WI38 (cell line): ENCODE measurements at regions not wholly inside any gene's neighbourhood (a gene's known extent, or its start where the extent isn't known, plus 50 kb on each side); places are given as distances from the start of the nearest gene placed in this dataset.

ENCODE experiments used
- H3K4me3 ChIP-seq: 2 replicates; pipeline ENCODE4 v1.5.1; 2011; ENCODE audit warnings: low read depth, mild to moderate bottlenecking, control low read depth, low read length
- TF ChIP-seq, protein P1 (sequence below): IDR thresholded peaks from 2 replicates; pipeline ENCODE4 v1.5.1; 2012; ENCODE audit warnings: low read depth, mild to moderate bottlenecking, control low read depth, low read length

DNA sequence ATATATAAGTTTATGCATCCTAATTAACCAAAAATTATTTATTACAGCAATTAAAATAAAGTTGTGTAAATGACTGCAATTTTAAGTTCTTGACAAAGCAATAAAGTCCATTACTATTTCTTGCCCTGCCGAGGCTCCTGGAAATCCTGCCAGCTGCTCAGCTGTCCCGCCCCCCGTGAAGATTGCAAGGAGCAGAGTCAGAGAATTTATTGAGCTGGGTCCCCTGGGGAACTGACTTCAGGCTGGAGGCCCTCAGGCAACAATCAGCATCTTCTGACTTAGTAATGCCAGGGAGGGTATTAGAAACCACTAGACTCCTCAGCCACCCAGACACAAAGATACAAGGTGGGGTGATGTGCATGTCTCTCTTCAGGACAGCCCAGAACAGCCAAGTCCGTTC, 92.3 kb downstream of the EDN3 start:
- H3K4me3 ChIP-seq = no peak overlapping the region
- TF ChIP-seq, protein P1, sequence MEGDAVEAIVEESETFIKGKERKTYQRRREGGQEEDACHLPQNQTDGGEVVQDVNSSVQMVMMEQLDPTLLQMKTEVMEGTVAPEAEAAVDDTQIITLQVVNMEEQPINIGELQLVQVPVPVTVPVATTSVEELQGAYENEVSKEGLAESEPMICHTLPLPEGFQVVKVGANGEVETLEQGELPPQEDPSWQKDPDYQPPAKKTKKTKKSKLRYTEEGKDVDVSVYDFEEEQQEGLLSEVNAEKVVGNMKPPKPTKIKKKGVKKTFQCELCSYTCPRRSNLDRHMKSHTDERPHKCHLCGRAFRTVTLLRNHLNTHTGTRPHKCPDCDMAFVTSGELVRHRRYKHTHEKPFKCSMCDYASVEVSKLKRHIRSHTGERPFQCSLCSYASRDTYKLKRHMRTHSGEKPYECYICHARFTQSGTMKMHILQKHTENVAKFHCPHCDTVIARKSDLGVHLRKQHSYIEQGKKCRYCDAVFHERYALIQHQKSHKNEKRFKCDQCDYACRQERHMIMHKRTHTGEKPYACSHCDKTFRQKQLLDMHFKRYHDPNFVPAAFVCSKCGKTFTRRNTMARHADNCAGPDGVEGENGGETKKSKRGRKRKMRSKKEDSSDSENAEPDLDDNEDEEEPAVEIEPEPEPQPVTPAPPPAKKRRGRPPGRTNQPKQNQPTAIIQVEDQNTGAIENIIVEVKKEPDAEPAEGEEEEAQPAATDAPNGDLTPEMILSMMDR = no peak

DNA sequence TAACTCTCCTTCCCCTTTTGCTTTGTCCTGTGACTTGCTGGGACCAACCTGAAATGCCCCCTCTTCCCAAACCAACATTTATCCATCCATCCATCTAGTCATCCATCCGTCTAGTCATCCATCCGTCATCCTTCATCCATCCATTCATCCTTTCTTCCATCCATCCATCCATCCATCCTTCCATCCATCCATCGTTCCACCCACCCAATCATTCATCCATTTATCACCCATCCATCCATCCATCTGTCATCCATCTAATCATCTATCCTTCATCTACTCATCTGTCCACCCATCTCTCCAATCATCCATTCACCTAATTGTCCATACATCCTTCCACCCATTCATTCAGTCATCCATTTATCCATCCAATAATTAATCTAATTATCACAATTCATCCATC, 92.7 kb downstream of the EDN3 start:
- TF ChIP-seq, protein P1 = no peak
- H3K4me3 ChIP-seq = no peak overlapping the region

DNA sequence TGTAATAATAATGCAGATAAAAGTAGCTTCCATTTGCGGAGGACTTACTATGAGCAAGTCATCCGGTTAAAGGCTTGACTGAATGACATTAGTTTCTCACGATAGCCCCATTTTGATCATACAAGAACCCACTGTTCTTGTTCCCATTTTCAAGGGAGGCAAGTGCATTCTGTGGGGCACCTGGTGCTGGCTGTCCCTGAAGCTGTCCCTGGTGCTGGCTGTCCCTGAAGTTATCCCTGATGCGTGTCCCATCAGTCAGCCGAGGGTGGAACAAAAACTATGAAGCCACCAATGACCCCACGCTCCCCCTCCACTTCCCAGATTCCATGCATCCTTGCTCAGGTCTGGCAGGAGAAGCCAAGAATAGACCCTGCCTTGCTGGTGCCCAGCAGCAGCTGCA, 95.3 kb downstream of the EDN3 start:
- TF ChIP-seq, protein P1 = no peak
- no peak overlapping the region for H3K4me3 ChIP-seq

DNA sequence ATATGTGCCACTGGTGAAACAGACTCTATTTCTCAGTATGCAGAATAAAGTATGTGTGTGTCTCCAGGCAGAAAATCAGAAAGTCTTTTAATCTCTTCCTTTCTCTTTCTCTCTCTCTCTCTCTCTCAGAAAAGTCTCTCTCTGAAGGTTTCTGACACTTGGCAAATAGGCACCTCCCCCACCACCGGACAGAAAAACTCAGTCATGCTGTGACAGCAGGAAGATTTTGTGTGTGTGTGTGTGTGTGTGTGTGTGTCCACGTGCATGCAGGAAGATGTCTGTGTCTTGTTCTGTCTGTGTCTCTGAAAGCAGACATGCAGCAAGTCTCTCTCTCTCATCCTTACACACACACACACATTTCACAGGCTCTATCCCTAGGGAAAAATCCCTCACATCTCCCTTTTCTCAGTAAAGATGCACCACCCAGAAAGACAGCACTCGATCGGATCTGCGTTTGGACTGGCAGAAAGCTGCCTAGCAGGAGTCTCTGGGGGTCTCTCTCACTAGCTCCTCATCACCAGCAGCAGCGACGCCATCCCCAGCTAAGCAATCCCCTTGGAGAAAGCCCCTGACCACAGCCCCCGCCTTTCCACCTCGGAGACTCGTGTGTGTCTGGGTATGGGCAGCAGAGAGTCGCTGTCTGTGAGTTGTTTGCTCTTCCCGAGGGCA, 98.3 kb downstream of the EDN3 start:
- H3K4me3 ChIP-seq = no peak overlapping the region
- TF ChIP-seq, protein P1 = no peak

DNA sequence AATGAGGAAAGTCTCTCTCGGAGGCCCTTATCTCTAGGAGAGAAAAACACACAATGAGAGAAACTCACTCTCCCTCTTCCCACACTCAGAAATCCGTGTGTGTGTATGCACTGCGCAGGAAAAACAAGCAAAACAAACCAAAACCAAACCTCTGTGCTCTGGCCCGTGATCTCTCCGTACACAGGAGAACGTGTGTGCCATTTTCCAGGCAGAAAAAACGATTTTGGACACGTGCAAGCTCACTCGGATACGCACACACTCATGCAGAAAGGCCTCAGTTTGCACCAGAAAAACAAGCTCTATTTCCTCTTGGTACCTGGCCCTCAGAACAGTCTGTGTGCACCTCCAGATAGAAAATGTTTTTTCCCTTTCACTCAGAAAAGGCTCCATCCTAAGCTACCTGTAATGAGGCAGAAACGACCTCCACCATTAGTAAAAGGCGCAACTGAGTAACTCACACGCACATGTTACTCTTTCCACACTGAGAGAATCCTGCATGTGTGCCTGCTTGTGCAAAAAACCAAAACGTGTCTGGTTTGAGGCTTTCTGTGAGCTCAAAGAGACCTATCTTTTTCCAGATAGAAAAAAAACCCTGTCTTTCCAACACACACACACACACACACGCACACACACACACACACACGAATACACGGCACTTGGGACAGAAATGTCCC, 99.2 kb downstream of the EDN3 start:
- TF ChIP-seq, protein P1 = no peak
- H3K4me3 ChIP-seq = no peak overlapping the region

DNA sequence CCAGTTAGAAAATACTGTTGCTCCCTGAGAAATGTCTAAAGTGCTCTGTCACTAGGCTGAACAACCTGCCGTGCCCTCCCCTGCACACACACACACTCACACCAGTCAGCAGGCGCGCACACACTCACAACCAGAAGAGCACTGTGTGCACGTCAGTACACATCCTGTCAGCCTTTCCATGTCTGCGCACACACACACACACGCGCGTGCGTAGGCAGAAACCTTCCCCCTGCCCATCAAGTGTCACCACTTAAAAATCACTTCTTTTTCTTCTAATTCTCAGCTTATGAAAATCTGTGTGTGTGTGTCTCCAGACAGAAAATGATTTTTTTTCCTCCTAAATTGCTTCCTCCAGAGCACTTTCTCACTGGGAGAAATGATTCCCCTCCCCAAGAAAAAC, 100.3 kb downstream of the EDN3 start:
- no peak overlapping the region for H3K4me3 ChIP-seq
- TF ChIP-seq, protein P1 = no peak

DNA sequence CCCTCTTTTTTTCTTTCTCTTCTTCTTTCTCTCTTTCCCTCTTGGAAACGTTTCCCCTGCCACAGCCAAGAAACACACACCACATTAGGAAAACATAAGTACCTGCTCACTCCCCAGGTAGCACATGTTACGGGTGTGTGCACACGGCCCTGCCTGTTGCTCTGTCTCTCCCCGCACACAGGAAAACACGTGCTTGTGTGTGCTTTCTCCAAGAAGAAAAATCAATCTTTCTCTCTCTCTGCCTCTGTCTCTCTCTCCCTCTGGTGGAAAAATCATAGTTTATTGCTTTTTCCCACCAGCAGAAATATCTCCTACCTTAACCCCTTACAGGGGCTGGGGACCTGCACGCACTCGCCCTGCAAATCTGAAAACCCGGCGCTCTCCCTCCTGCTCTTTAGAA, 102.3 kb downstream of the EDN3 start:
- TF ChIP-seq, protein P1 = no peak
- no peak overlapping the region for H3K4me3 ChIP-seq
